PC-3 (cell line): ENCODE measurements at regions not wholly inside any gene's neighbourhood (a gene's known extent, or its start where the extent isn't known, plus 50 kb on each side); places are given as distances from the start of the nearest gene placed in this dataset.

Experiments used
- CTCF ChIP-seq: fragments of 300-600 bp; sonication (generic); conservative IDR thresholded peaks from 2 replicates; pipeline ENCODE4 v1.5.1; 2017; ENCODE audit warnings: antibody characterized with exemption, low read depth, mild to moderate bottlenecking, low read length
- EZH2 ChIP-seq: fragments of 300-600 bp; sonication (generic); IDR thresholded peaks from one replicate; pipeline ENCODE4 v1.6.1; 2017; ENCODE audit warnings: antibody characterized with exemption, mild to moderate bottlenecking, low read length; ENCODE audit not compliant: unreplicated experiment

- TF ChIP-seq CTCF (no peak), EZH2 (no peak)
Observed at GRCh38 chr6:56804996-56805395, 149.9 kb upstream of the BEND6 start.
